Thoracic aorta (tissue), 2 donors: ENCODE measurements at regions not wholly inside any gene's neighbourhood (a gene's known extent, or its start where the extent isn't known, plus 50 kb on each side); places are given as distances from the start of the nearest gene placed in this dataset.

Source experiments
- ATAC-seq: fragments of 150-250 bp; one replicate; pipeline ENCODE4 v1.8.0; 2017; ENCODE audit warnings: low read depth; ENCODE audit not compliant: insufficient number of reproducible peaks, low FRiP score
- DNase-seq: peaks from one replicate; pipeline ENCODE4 v3.0.0-alpha.2; 2020; ENCODE audit warnings: low spot score
- H3K27ac ChIP-seq, 2 donors: fragments of 200-600 bp; sonication (generic); 1 replicate in 1 of 2; 2 replicates in 1 of 2; pipeline ENCODE4 v1.5.1; 2016; ENCODE audit warnings: mild to moderate bottlenecking in 2 of 2, moderate library complexity in 2 of 2
- H3K27me3 ChIP-seq: fragments of 200-600 bp; sonication (generic); replicated peaks from 2 replicates; pipeline ENCODE4 v1.6.0; 2016; ENCODE audit warnings: mild to moderate bottlenecking; ENCODE audit not compliant: insufficient read depth
- H3K36me3 ChIP-seq: fragments of 200-600 bp; sonication (generic); one replicate; pipeline ENCODE4 v1.5.1; 2016
- H3K4me1 ChIP-seq, 2 donors: fragments of 200-600 bp; sonication (generic); 1 replicate in 1 of 2; 2 replicates in 1 of 2; pipeline versions ENCODE4 v1.5.1 to v1.6.0; 2016; ENCODE audit warnings: low read depth in 2 of 2, mild to moderate bottlenecking in 1 of 2; ENCODE audit not compliant: control insufficient read depth in 1 of 2
- H3K4me3 ChIP-seq: fragments of 200-600 bp; sonication (generic); 2 replicates; pipeline ENCODE4 v1.5.1; 2016; ENCODE audit warnings: mild to moderate bottlenecking
- H3K9me3 ChIP-seq: fragments of 200-600 bp; sonication (generic); 2 replicates; pipeline ENCODE4 v1.5.1; 2016
- TF ChIP-seq, protein P1 (sequence below): fragments of 200-600 bp; sonication (generic); IDR thresholded peaks from one replicate; pipeline ENCODE4 v1.5.1; 2019; ENCODE audit warnings: antibody characterized with exemption

DNA sequence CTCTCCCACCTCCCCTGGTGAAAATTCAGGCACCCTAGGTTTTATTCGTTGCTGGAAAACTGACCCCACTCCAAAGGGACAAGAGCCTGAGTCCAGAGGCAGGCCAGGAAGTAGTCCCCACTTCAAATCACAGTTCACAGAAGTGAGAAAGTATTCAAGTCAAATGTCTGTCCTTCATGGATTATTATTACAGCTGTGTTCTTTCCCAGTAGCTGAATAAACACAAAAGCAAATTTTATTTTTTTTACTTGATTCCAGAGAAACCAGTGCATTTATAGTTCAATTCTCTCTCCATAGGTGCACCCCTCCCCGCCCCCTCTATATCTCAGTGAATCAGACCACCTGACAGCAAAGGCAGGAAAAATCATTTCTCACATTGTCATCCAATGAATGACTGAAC lies 113.8 kb upstream of the COL1A2 start:
- H3K36me3 ChIP-seq: no peaks in the 10 kb centered on the region
- no peak for ATAC-seq
- DNase-seq: no peak
- H3K27ac ChIP-seq: no peak overlapping the region
- no peaks in the 10 kb centered on the region for H3K4me1 ChIP-seq
- no peak overlapping the region for H3K4me3 ChIP-seq
- no peaks in the 10 kb centered on the region for H3K27me3 ChIP-seq
- H3K9me3 ChIP-seq: no peaks in the 10 kb centered on the region
- TF ChIP-seq, protein P1, sequence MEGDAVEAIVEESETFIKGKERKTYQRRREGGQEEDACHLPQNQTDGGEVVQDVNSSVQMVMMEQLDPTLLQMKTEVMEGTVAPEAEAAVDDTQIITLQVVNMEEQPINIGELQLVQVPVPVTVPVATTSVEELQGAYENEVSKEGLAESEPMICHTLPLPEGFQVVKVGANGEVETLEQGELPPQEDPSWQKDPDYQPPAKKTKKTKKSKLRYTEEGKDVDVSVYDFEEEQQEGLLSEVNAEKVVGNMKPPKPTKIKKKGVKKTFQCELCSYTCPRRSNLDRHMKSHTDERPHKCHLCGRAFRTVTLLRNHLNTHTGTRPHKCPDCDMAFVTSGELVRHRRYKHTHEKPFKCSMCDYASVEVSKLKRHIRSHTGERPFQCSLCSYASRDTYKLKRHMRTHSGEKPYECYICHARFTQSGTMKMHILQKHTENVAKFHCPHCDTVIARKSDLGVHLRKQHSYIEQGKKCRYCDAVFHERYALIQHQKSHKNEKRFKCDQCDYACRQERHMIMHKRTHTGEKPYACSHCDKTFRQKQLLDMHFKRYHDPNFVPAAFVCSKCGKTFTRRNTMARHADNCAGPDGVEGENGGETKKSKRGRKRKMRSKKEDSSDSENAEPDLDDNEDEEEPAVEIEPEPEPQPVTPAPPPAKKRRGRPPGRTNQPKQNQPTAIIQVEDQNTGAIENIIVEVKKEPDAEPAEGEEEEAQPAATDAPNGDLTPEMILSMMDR: no peak

GRCh38 chr7:94284104-94284503 lies 110.6 kb upstream of the COL1A2 start:
- Histone ChIP-seq H3K27ac (no peak overlapping the region), H3K27me3 (no peaks in the 10 kb centered on the region), H3K36me3 (no peaks in the 10 kb centered on the region), H3K4me1 (no peaks in the 10 kb centered on the region), H3K9me3 (no peaks in the 10 kb centered on the region), H3K4me3 (no peak overlapping the region)
- ATAC-seq (no peak), DNase-seq (no peak)
- TF ChIP-seq, protein P1: no peak

DNA sequence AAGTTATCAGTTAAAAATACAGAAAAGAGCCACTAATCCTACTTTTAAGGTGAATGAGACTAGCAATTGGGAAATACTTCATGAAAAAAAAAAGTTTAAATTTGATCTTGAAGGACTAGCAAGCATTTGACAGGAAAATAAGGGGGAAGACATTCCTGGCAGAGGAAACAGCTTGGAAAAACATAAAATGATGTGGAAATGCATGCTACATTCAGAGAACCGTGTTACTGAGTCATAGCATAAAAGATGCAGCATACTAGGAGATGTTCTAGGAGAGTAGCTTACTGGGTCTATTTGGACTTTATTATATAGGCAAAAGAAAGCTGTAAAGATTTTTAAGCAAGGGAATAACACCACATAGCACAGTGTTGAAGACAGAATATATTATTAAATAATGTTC lies 108.6 kb upstream of the COL1A2 start:
- Histone ChIP-seq H3K4me1 (no peaks in the 10 kb centered on the region), H3K4me3 (no peak overlapping the region), H3K36me3 (no peaks in the 10 kb centered on the region), H3K9me3 (no peaks in the 10 kb centered on the region), H3K27ac (no peak overlapping the region), H3K27me3 (no peaks in the 10 kb centered on the region)
- ATAC-seq: no peak
- DNase-seq: no peak
- TF ChIP-seq, protein P1: no peak

DNA sequence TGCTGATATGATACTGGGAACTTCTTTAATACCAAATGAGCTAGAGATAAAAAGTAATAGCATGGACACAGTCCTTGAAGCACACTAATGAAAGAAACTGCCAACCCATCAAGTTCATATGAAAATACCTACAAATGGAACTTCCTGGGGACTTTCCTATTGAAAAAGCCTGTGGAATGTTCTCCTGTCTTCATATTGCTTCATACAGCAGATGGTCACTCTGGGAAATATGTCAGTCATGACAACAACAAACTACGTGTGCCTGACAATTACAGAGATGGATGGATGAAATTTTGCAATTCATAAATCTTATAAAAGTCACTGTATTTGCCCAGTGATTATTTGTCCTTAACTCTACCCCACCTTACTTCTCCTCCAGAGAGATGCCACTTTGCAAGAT lies 106.6 kb upstream of the COL1A2 start:
- Histone ChIP-seq H3K4me1 (no peaks in the 10 kb centered on the region), H3K36me3 (no peaks in the 10 kb centered on the region), H3K9me3 (no peaks in the 10 kb centered on the region), H3K27me3 (no peaks in the 10 kb centered on the region), H3K4me3 (no peak overlapping the region), H3K27ac (no peak overlapping the region)
- TF ChIP-seq, protein P1: no peak
- DNase-seq: no peak
- ATAC-seq: no peak

DNA sequence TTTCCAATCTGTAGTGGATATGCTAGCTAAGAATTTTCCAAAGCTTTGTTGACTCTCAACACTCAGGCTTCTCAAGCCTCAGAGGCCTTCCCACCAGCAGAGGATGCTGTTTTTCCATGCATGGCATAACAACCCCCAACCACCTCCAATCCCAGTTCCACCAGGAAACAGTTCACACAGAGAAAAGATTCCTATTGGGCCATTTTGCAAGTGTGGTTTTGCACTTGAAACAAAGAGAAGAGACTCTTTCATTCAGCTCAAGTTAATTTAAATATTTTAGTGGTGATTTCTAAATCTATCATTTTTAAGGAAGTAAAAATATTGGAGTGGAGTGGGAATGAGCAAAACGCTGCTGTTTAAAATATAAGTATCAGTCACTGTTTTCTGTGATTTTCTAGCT lies 105.6 kb upstream of the COL1A2 start:
- Histone ChIP-seq H3K4me1 (no peaks in the 10 kb centered on the region), H3K27me3 (no peaks in the 10 kb centered on the region), H3K36me3 (no peaks in the 10 kb centered on the region), H3K9me3 (no peaks in the 10 kb centered on the region), H3K27ac (no peak overlapping the region), H3K4me3 (no peak overlapping the region)
- TF ChIP-seq, protein P1: peak; percentile 89
- DNase-seq: no peak
- ATAC-seq: peak; percentile 68
